ENCODE measurements at regions not wholly inside any gene's neighbourhood (a gene's known extent, or its start where the extent isn't known, plus 50 kb on each side); places are given as distances from the start of the nearest gene placed in this dataset.

- DNase-seq (ENCODE audit: low read depth in 4 of 4, low spot score in 2 of 4) = no peak
These were observed 55.9 kb upstream of the DRD2 start for GRCh38 chr11:113531083-113531482.

DNA sequence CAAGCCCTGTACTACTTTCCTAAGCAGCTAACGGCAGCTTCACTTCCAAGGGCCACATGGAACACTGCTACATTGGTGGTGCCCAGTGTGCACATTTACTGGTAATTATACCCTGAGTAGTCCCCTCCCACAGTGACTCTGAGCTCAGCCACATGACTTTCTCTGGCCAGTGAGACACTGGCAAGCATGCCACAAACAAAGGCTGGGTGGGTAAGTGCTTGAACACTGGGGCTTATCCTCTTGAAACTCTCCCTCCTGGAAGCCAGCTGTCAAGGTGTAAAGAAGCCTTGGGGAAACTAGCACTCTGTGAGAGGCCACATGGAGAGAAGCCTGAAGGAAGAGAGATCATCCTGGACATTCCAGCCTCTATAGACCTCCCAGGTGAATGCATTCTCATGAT, 54.4 kb upstream of the DRD2 start:
- DNase-seq (ENCODE audit: low read depth in 4 of 4, low spot score in 2 of 4) = no peak

- DNase-seq (ENCODE audit: low read depth in 4 of 4, low spot score in 2 of 4) = no peak
These were observed 53.8 kb upstream of the DRD2 start for GRCh38 chr11:113528982-113529381.

- no peak for DNase-seq (ENCODE audit: low read depth in 4 of 4, low spot score in 2 of 4)
These were observed 51.3 kb upstream of the DRD2 start for GRCh38 chr11:113526521-113526920.

All from left renal cortex interstitium (tissue), 4 donors.